DOHH2 (cell line): ENCODE measurements at regions not wholly inside any gene's neighbourhood (a gene's known extent, or its start where the extent isn't known, plus 50 kb on each side); places are given as distances from the start of the nearest gene placed in this dataset.

Source experiments
- H3F3A ChIP-seq: fragments of 200-600 bp; sonication (generic), shearing (Covaris generic); 2 replicates; pipeline ENCODE4 v1.6.0; 2016; ENCODE audit warnings: antibody characterized with exemption, mild to moderate bottlenecking; ENCODE audit not compliant: control insufficient read depth, insufficient read depth
- H3K27ac ChIP-seq: fragments of 200-600 bp; sonication (generic); 2 replicates; pipeline ENCODE4 v1.5.1; 2014; ENCODE audit warnings: low read depth, mild to moderate bottlenecking, low read length, moderate library complexity
- H3K27me3 ChIP-seq: fragments of 200-600 bp; sonication (generic); 2 replicates; pipeline ENCODE4 v1.6.1; 2014; ENCODE audit warnings: mild to moderate bottlenecking, low read length, mixed read lengths; ENCODE audit not compliant: control insufficient read depth
- H3K36me3 ChIP-seq: fragments of 200-600 bp; sonication (generic); 2 replicates; pipeline ENCODE4 v1.6.1; 2014; ENCODE audit warnings: mild to moderate bottlenecking, low read length, moderate library complexity, mixed read lengths; ENCODE audit not compliant: control insufficient read depth
- H3K4me1 ChIP-seq: fragments of 200-600 bp; sonication (generic); 2 replicates; pipeline ENCODE4 v1.6.1; 2014; ENCODE audit warnings: mild to moderate bottlenecking, low read length, mixed read lengths; ENCODE audit not compliant: control insufficient read depth
- H3K4me2 ChIP-seq: fragments of 200-600 bp; sonication (generic); 2 replicates; pipeline ENCODE4 v1.6.0; 2014; ENCODE audit warnings: mild to moderate bottlenecking, low read length, moderate library complexity
- H3K4me3 ChIP-seq: fragments of 200-600 bp; sonication (generic); 2 replicates; pipeline ENCODE4 v1.5.1; 2014; ENCODE audit warnings: mild to moderate bottlenecking, low read length, mixed read lengths
- H3K79me2 ChIP-seq: fragments of 200-600 bp; sonication (generic); 2 replicates; pipeline ENCODE4 v1.6.1; 2014; ENCODE audit warnings: mild to moderate bottlenecking, low read length, mixed read lengths; ENCODE audit not compliant: control insufficient read depth
- H3K9me2 ChIP-seq: fragments of 200-600 bp; sonication (generic); replicated peaks from 2 replicates; pipeline ENCODE4 v1.6.1; 2014; ENCODE audit warnings: mild to moderate bottlenecking, low read length, mixed read lengths; ENCODE audit not compliant: control insufficient read depth
- H3K9me3 ChIP-seq: fragments of 200-600 bp; sonication (generic); 2 replicates; pipeline ENCODE4 v1.6.1; 2014; ENCODE audit warnings: antibody characterized with exemption, low read length, mixed read lengths; ENCODE audit not compliant: control insufficient read depth, insufficient read depth
- H4K20me1 ChIP-seq: fragments of 200-600 bp; sonication (generic); 2 replicates; pipeline ENCODE4 v1.6.0; 2014; ENCODE audit warnings: low read depth, mild to moderate bottlenecking, antibody characterized with exemption, low read length, moderate library complexity; ENCODE audit not compliant: control insufficient read depth, insufficient read depth
- CTCF ChIP-seq: fragments of 200-600 bp; sonication (generic); IDR thresholded peaks from one replicate; pipeline ENCODE4 v1.5.1; 2014; ENCODE audit warnings: antibody characterized with exemption, mild to moderate bottlenecking, low read depth, low read length; ENCODE audit not compliant: poor library complexity, severe bottlenecking
- EZH2phosphoT487 ChIP-seq: fragments of 200-600 bp; sonication (generic); IDR thresholded peaks from 2 replicates; pipeline ENCODE4 v1.6.1; 2017; ENCODE audit warnings: borderline replicate concordance, mild to moderate bottlenecking, antibody characterized with exemption, low read length, moderate library complexity, mixed read lengths

- Histone ChIP-seq H3K9me2 (no peaks in the 10 kb centered on the region), H3K4me2 (no peak overlapping the region)
Measured at GRCh38 chr3:43873723-43874122, 183.0 kb downstream of the ABHD5 start.

DNA sequence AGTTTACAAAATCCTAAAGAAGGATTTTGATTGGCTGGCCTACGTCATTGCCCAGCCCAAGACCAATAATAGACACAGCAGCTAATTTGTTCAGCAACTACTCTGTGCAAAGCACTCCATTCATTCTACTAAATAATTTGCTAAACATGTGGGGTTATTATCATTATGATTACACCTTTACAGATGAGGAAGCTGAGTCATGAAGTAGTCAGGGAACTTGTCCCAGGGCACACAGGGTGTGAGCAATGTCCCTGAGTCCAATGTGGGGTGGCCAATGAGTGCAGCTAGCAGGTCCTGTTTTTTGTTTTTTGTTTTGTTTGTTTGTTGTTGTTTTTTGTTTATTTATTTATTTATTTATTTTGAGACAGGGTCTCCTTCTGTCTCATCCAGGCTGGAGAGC, 183.6 kb downstream of the ABHD5 start:
- Histone ChIP-seq H3K9me3 (no peaks in the 10 kb centered on the region), H3K4me2 (no peak overlapping the region), H3K27ac (no peak overlapping the region), H3K79me2 (no peaks in the 10 kb centered on the region), H3K4me1 (peaks cover 16% of the 10 kb centered on the region), H3K27me3 (peaks cover 21% of the 10 kb centered on the region), H3K36me3 (no peaks in the 10 kb centered on the region), H3F3A (no peaks in the 10 kb centered on the region), H4K20me1 (no peaks in the 10 kb centered on the region), H3K9me2 (no peaks in the 10 kb centered on the region), H3K4me3 (no peak overlapping the region)
- no peak for TF ChIP-seq EZH2phosphoT487
- no peak for TF ChIP-seq CTCF

More at GRCh38 chr3:43873723-43874122, 183.0 kb downstream of the ABHD5 start:
- no peak overlapping the region for H3K4me3 ChIP-seq
- no peak overlapping the region for H3K27ac ChIP-seq
- no peaks in the 10 kb centered on the region for H4K20me1 ChIP-seq
- TF ChIP-seq EZH2phosphoT487 = no peak
- no peak for TF ChIP-seq CTCF
- H3K4me1 ChIP-seq = peaks cover 11% of the 10 kb centered on the region
- H3F3A ChIP-seq = no peaks in the 10 kb centered on the region
- H3K79me2 ChIP-seq = no peaks in the 10 kb centered on the region
- H3K27me3 ChIP-seq = peaks cover 21% of the 10 kb centered on the region
- no peaks in the 10 kb centered on the region for H3K36me3 ChIP-seq
- no peaks in the 10 kb centered on the region for H3K9me3 ChIP-seq

GRCh38 chr3:43874731-43875130, 184.0 kb downstream of the ABHD5 start:
- Histone ChIP-seq H3K9me3 (peaks cover 3% of the 10 kb centered on the region; the same call in 1 of the 2 replicates), H3K79me2 (no peaks in the 10 kb centered on the region), H3K36me3 (no peaks in the 10 kb centered on the region), H3K4me2 (no peak overlapping the region), H3K27ac (no peak overlapping the region), H3K9me2 (no peaks in the 10 kb centered on the region), H4K20me1 (no peaks in the 10 kb centered on the region), H3K27me3 (peaks cover 21% of the 10 kb centered on the region), H3K4me1 (peaks cover 21% of the 10 kb centered on the region), H3K4me3 (no peak overlapping the region), H3F3A (no peaks in the 10 kb centered on the region)
- no peak for TF ChIP-seq CTCF
- TF ChIP-seq EZH2phosphoT487 = no peak
